ENCODE measurements at regions not wholly inside any gene's neighbourhood (a gene's known extent, or its start where the extent isn't known, plus 50 kb on each side); places are given as distances from the start of the nearest gene placed in this dataset.
A peak's percentile ranks its signal among the peaks of the same experiment; 100 is the strongest.

GRCh38 chr12:71010143-71010479, 89.6 kb upstream of the PTPRR start:
- H3K9me2 ChIP-seq = no peaks in the 10 kb centered on the region
- H3K36me3 ChIP-seq (replicated peaks in 1 of 2; ENCODE audit: control insufficient read depth in 1 of 2, insufficient read depth in 2 of 2, low read length in 1 of 2) = no peaks in the 10 kb centered on the region
- TF ChIP-seq GATA2 (CRISPR knock-in tag; IDR thresholded peaks at IDR 0.05) (peak; percentile 0; the same call in 1 of the 2 replicates), USF1 (IDR thresholded peaks at IDR 0.05; ENCODE audit: borderline replicate concordance, low read depth) (peak; percentile 45; the same call in 1 of the 2 replicates), MAX (IDR thresholded peaks at IDR 0.05; ENCODE audit: low read depth) (no peak), RAD21 (IDR thresholded peaks at IDR 0.05; ENCODE audit: low read length) (0 out of 2 replicates have a peak, but pooled peaks have one; percentile 15), EP300 (IDR thresholded peaks at IDR 0.05; ENCODE audit: borderline replicate concordance in 1 of 2, low read depth in 1 of 2, low read length in 1 of 2) (peak in 1 of 2 experiments; percentile 58; a peak in 2 of 4 replicates), FOSL2 (IDR thresholded peaks at IDR 0.05; ENCODE audit: borderline replicate concordance, low read depth) (no peak), MXI1 (IDR thresholded peaks at IDR 0.05; ENCODE audit: low read depth, low read length) (peak; percentile 58; the same call in 1 of the 2 replicates)
- ChIA-PET POLR2A (no interaction called here), CTCF (interaction anchor here (1.1 to 1.4 kb wide), 2 partner anchors 276 to 1110 kb away, joined by 4 to 8 read pairs; no protein-coding TSS in a partner anchor)
- H2AFZ ChIP-seq (ENCODE audit: low read depth) = no peak overlapping the region
- H3K27ac ChIP-seq (ENCODE audit: low read depth in 2 of 2, low read length in 1 of 2) = peak overlapping the region; percentile 22 to 85; a peak in 3 of 4 replicates
- H3K9me3 ChIP-seq = no peaks in the 10 kb centered on the region
- 67% methylated on average over 1 of the region's 1 CpG for WGBS (ENCODE audit: low lambda C conversion rate)
- no peaks in the 10 kb centered on the region for H3K27me3 ChIP-seq (ENCODE audit: insufficient read depth)
- H3K79me2 ChIP-seq (ENCODE audit: insufficient read depth) = no peaks in the 10 kb centered on the region
- H3F3A ChIP-seq (replicated peaks; ENCODE audit: insufficient read depth) = no peaks in the 10 kb centered on the region
- H3K9ac ChIP-seq = no peak overlapping the region
- peaks cover 0 to 24% of the 10 kb centered on the region in 2 experiments; a peak in 3 of 4 replicates for H3K4me1 ChIP-seq (ENCODE audit: control insufficient read depth in 1 of 2, insufficient read depth in 2 of 2, low read depth in 1 of 2, low read length in 1 of 2)
- peak; percentile 54 for DNase-seq
- no peak overlapping the region for H3K4me3 ChIP-seq (ENCODE audit: low read depth in 2 of 2, low read length in 1 of 2)
- no peaks in the 10 kb centered on the region for H4K20me1 ChIP-seq (ENCODE audit: insufficient read depth)
- H3K4me2 ChIP-seq = no peak overlapping the region

DNA sequence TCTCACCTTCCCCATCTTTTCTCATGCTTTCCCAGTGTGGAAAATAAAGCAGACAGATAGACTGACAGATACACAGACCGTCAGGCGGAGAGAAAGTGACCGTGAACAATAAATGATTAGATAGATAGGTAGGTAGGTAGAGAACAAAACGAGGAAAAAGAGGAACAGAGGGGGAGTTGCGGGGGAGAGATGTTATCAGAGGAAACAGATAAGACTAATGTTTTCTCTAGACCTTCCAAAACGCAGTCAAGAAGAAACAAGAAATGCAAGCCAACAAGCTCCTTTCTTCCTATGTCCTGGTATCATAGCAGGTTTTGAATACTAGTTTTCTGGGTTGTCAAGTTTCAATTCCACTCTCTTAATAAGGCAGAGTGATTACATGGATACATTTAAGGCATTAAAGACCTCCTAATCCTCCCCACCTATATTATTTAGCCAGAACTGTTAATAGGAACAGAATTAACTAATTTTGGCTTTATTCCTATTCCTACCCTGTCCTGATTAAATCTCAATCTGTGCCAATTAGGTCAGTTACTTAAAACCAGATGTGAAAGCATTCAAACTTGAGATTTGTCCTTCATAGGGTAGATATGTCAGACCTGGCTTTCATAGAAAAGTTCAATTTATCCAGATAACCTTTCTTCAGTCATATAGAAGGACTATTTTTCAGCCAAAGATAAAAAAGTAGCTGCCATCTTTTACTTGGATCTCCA, 89.0 kb upstream of the PTPRR start:
- no peak overlapping the region for H2AFZ ChIP-seq (ENCODE audit: low read depth)
- no peaks in the 10 kb centered on the region for H3K9me2 ChIP-seq
- POLR2A ChIA-PET = no interaction called here
- H3K27me3 ChIP-seq (ENCODE audit: insufficient read depth) = no peaks in the 10 kb centered on the region
- H4K20me1 ChIP-seq (ENCODE audit: insufficient read depth) = no peaks in the 10 kb centered on the region
- no peaks in the 10 kb centered on the region for H3K9me3 ChIP-seq
- no peak for DNase-seq
- H3K36me3 ChIP-seq (replicated peaks in 1 of 2; ENCODE audit: control insufficient read depth in 1 of 2, insufficient read depth in 2 of 2, low read length in 1 of 2) = no peaks in the 10 kb centered on the region
- TF ChIP-seq RAD21 (IDR thresholded peaks at IDR 0.05; ENCODE audit: low read length) = peak; percentile 9; the same call in 1 of the 2 replicates
- peak in 1 of 2 experiments; percentile 67; a peak in 2 of 4 replicates for TF ChIP-seq EP300 (IDR thresholded peaks at IDR 0.05; ENCODE audit: borderline replicate concordance in 1 of 2, low read depth in 1 of 2, low read length in 1 of 2)
- TF ChIP-seq GATA2 (CRISPR knock-in tag; IDR thresholded peaks at IDR 0.05) = peak; percentile 49
- no peak for TF ChIP-seq RCOR1 (IDR thresholded peaks at IDR 0.05; ENCODE audit: low read length)
- H3K79me2 ChIP-seq (ENCODE audit: insufficient read depth) = no peaks in the 10 kb centered on the region
- peak overlapping the region; percentile 22 to 85; a peak in 3 of 4 replicates for H3K27ac ChIP-seq (ENCODE audit: low read depth in 2 of 2, low read length in 1 of 2)
- no peak overlapping the region for H3K9ac ChIP-seq
- H3K4me3 ChIP-seq (ENCODE audit: low read depth in 2 of 2, low read length in 1 of 2) = no peak overlapping the region
- H3K4me2 ChIP-seq = no peak overlapping the region
- peaks cover 0 to 26% of the 10 kb centered on the region in 2 experiments; a peak in 3 of 4 replicates for H3K4me1 ChIP-seq (ENCODE audit: control insufficient read depth in 1 of 2, insufficient read depth in 2 of 2, low read depth in 1 of 2, low read length in 1 of 2)
- CTCF ChIA-PET = interaction anchor here (1.1 to 1.4 kb wide), 2 partner anchors 276 to 1109 kb away, joined by 4 to 8 read pairs; no protein-coding TSS in a partner anchor
- H3F3A ChIP-seq (replicated peaks; ENCODE audit: insufficient read depth) = no peaks in the 10 kb centered on the region
- 36% methylated on average over 6 of the region's 6 CpGs for WGBS (ENCODE audit: low lambda C conversion rate)
